Thyroid gland (tissue), 4 donors: ENCODE measurements at regions not wholly inside any gene's neighbourhood (a gene's known extent, or its start where the extent isn't known, plus 50 kb on each side); places are given as distances from the start of the nearest gene placed in this dataset.

Experiments used
- CTCF ChIP-seq, 6 experiments: fragments of 200-600 bp in 3 of 6; fragments of 450-650 bp in 3 of 6; sonication (generic) in 3 of 6; IDR thresholded peaks; one replicate each; pipeline ENCODE4 v1.5.1; 2016 to 2019; ENCODE audit warnings: antibody characterized with exemption in 6 of 6, mild to moderate bottlenecking in 2 of 6, inconsistent platforms in 1 of 6, moderate library complexity in 1 of 6
- POLR2A ChIP-seq, 2 donors: fragments of 450-650 bp; IDR thresholded peaks; one replicate each; pipeline ENCODE4 v1.6.1; 2017; ENCODE audit warnings: antibody characterized with exemption in 2 of 2, mild to moderate bottlenecking in 2 of 2, moderate library complexity in 1 of 2

DNA sequence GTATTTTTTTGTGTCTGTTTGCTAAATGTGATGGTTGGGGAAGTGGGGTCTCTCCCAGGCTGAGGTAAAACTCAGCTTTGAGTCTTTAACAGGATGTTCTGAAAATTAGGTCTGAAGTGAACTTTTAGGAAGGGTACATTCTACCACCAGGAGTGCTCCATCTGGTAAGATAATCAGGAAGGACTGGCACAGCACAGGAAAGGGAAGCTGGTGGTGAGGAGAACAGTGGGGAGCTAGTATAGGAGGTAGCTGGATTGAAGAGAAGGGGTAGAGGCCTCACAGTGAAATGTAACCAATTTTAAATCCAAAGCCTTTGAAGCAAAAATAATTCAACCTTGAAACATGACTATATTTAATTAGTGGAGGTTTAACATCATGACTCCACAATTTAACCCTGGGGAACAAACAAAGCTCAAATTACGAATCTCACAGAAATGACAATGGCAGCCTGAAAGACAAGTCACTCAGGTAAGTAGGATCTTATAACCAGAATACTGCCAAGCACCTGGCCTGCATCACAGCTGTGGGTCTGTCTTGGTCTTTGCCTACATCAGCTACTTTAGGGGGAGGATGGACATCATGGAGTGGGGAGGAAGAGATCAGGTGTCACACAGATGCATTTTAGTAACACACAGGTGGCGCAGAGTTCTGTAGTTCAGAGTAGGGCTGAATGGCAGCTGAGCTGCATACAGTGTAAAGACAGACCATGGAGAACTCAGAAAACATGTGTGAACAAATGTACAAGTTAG is 445.3 kb downstream of the DMRT2 start:
- no peak for TF ChIP-seq POLR2A (IDR thresholded peaks at IDR 0.05)
- no peak for TF ChIP-seq CTCF (IDR thresholded peaks at IDR 0.05)
